HG03066 (cell line): ENCODE measurements at regions not wholly inside any gene's neighbourhood (a gene's known extent, or its start where the extent isn't known, plus 50 kb on each side); places are given as distances from the start of the nearest gene placed in this dataset.
"Not testable (repeated sequence)": the region's sequence is repeated elsewhere in the genome, so short reads cannot be mapped to it uniquely, and the experiment has no call there.

Experiments
- ATAC-seq: cut with Tn5 transposase; IDR thresholded peaks from one replicate; pipeline ENCODE4 v1.9.1; 2021; ENCODE audit warnings: low read depth; ENCODE audit not compliant: unreplicated experiment

DNA sequence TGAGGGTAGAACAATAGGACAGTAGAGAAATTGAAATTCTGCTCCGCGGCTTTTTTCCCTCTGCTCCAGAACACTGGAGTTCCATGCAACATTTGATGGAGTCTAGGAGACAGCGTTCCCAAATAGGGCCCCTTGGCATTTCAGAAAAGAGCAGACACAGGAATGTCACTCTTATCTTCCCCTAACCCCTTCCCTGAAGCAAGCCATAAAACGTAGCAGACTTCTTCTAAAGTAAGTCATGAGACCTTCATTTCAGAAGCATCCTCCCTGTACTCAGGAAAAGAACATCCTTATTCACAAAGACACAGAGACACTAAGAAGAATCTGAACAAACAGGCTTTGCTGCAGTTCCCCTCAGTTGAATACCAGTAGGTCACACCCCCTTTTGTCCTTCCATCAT is 296.1 kb upstream of the SOX9 start:
- no peak for ATAC-seq

GRCh38 chr17:71825687-71826086 is 295.1 kb upstream of the SOX9 start:
- no peak for ATAC-seq

- no peak for ATAC-seq
Observed at GRCh38 chr17:71828182-71828596, 292.6 kb upstream of the SOX9 start.

- no peak for ATAC-seq
Observed at GRCh38 chr17:71830866-71831265, 290.0 kb upstream of the SOX9 start.

DNA sequence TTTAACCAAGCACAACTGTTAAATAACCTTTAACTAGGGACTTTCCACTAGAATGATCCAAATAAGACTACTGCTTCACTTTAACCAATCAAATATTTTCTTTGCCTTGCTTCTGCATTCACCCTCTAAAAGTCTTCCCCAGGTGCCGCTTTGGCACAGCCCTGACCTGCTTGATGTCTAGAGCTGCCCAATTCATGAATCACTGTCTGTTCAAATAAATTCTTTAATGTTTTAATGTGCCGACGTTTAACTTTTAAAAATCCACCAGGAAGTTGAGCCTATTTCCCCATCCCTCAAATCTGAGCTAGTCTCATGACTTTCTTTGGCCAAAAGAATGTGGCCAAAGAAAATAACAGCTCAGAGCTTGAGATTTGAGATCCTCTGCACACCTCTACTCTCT is 277.8 kb upstream of the SOX9 start:
- ATAC-seq: no peak

DNA sequence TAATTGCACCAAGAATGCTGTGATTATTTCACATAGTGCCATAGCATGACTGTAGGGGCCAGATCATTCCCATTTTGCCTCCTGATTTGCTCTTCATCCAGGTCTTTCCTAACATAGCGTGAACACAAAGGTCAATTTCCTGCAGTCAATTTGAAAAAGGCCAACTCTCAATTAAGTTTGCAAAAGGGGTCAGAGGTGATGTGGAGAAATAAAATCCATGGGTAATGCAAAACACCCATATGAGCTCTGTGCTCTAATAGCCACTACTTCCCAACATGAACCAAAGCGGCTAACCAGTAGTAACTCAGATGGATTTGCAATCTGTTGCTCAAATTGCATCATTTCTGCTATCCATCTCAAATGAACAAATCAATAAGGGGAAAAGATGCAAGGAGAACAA is 275.5 kb upstream of the SOX9 start:
- no peak for ATAC-seq

DNA sequence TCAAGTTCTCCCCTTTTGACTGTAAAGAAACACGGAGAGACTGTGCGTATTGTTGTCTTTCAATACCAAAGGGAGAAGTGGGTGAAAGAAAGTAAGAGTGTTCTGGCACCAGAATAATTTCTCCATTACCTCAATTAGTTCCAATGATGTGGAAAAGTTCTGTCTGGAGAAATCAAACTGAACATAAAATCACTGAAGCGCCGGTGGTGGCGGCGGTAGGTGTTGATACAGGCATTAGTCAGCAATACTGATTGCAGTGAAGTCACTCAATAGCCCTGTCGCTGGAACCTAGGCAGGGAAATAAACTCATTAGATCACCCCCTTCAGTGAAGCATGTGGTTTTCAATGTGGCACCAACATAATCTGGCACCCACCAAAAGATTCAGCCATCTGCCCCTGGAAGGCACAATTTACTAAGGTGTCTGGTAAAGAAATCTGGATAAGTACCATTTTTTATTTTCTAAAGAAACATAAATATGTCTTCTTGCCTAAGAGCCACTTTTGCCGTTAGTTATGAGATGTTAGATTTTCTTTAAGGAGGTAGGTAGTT is 274.2 kb upstream of the SOX9 start:
- ATAC-seq: no peak

- ATAC-seq: peak; percentile 64
Observed at GRCh38 chr17:71849783-71850768, 270.7 kb upstream of the SOX9 start.

- peak; percentile 28 for ATAC-seq
Observed at GRCh38 chr17:71850812-71851211, 270.0 kb upstream of the SOX9 start.

GRCh38 chr17:71855010-71855409 is 265.8 kb upstream of the SOX9 start:
- ATAC-seq: no peak

GRCh38 chr17:71864755-71865154 is 256.1 kb upstream of the SOX9 start:
- no peak for ATAC-seq

DNA sequence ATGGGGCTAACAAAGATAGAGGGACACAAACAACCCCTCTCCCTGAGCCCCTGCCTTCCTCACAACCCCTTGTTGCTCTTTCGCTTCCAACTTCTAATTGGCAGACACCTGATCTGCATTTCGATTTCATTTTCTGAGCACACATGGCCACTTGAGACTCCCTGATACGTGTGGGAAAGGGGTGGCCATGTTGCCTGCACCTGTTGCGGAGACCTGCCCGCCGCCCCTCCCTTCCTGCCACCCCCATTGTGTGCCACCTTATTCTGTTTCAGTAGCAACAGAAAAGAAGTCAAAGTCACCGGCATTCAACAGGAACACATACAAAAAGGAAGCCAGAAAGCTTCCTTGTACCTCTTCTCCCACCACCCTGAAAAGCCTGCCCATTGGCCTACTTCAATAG is 254.7 kb upstream of the SOX9 start:
- ATAC-seq: no peak

DNA sequence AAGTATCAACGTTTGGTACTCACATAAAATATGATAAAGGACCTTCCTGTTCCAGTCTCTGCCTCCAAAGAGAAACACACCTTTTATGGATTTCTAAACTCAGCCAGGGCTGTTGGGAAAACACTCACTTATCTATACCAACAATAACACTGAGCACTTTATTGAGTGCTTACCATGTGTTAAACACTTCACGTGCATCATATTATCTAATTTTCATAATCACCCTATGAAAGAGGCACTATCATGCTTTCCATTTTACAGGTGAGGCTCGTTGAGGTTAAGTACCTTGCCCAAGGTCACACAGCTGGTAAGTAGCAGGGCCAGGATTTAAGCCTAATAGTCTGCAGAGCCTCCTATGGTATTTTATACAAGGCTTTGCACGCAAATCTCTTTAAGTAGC is 251.5 kb upstream of the SOX9 start:
- no peak for ATAC-seq

DNA sequence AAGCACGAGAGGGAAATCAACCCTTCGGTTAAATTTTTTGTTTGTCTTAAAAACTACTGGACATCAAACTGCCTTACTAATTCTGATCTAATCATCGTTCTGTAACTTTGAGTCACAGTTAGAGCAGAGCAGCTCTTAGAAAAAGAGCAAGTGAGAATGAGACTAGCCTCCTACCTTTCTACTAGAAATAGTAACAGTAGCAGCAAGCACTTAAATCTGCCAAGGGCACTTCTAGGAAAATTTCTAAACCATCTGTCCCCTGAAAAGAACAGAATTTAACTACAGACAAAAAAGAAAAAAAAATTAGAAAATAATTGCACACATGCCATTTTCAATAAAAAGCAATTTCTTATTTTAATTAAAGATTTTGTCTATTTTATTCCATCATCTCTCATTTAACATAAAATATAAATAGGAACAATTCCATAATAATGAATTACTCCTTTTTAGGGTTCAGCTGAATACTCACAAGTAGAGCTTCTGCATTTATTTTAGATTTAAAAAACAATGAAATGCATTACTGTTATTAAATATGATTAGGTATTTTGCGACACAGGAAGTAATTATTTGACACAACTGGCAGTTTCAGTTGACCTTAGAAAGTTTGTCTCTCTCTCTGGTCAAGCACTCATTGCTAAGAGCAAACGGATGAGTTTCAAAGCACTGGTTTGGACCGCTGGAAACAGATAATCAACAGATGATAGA is 250.8 kb upstream of the SOX9 start:
- no peak for ATAC-seq

GRCh38 chr17:71870546-71870862 is 250.3 kb upstream of the SOX9 start:
- ATAC-seq: no peak

GRCh38 chr17:71872843-71873485 is 247.9 kb upstream of the SOX9 start:
- no peak for ATAC-seq

DNA sequence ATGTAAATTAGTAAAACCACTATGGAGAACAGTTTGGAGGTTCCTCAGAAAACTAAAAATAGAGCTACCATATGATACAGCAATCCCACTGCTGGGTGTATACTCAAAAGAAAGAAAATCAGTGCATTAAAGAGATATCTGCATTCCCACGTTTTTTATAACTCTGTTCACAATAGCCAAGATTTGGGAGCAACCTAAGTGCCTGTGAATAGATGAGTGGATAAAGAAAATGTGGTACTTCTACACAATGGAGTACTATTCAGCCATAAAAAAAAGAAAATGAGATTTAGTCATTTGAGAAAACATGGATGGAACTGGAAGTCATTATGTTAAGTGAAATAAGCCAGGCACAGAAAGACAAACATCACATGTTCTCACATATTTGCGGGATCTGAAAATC is 246.0 kb upstream of the SOX9 start:
- not testable (repeated sequence) for ATAC-seq

DNA sequence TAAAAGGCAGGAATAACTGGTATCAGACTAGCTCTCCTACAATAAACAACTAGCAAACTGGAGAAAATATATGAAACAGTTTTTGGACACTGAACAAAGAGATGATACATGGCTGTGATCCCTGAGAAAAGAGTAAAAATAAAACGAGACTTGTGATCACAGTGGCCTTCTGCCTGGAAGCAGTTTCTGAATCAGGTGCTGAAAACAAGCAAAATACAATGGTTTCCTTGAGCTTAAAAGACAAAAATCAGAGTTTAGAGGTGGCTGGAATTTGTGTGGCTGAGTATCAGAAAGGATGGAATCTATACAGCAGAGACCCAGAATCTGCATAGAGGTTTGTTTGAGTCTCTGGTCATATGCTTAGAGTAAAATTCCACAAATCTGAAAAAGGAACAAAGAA is 242.5 kb upstream of the SOX9 start:
- no peak for ATAC-seq

GRCh38 chr17:71878998-71879397 is 241.8 kb upstream of the SOX9 start:
- no peak for ATAC-seq

DNA sequence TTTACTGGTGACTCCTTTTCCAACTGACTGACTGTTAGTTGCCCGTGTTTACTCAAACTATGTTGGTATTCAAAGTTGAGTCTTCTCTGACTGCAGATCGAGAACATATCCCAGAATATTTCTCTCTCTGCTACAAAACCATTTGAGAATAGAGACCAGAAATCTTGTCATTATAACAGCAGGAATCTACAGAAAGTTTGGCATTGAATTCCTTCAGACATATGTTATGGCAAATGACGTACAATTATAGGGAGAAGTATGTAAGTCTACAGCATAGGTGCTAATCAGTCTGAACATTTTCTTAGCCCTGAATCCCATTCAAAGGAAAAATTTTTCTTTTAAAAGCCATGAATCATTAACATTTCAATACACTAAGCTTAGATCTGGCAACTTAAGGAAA is 239.8 kb upstream of the SOX9 start:
- no peak for ATAC-seq

DNA sequence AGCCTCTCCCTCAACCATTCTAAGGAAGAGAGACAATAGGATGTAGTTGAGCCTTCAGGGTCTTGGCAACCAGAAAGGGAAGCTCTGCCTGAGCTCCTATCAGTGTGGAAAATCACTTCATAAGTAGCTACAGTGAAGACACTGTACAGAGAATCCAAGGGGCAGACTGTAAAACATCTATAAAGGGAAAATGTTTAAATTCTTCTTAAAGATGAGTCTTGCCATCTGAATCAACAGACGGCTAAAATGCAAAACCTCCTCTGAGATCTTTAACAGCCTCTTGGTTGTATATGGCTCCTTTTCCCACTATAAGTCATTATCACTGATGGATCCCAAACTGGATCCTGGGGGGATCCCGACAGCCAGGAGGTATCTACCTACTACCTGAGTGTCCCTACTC is 239.2 kb upstream of the SOX9 start:
- ATAC-seq: no peak
